HEK293 (cell line): ENCODE measurements at regions not wholly inside any gene's neighbourhood (a gene's known extent, or its start where the extent isn't known, plus 50 kb on each side); places are given as distances from the start of the nearest gene placed in this dataset.

Experiments used
- CTCF ChIA-PET: fragments of 350-600 bp; formaldehyde crosslinking; extraction: SDS; loops from one replicate; lab custom pipeline; 2021; ENCODE audit warnings: antibody characterized with exemption; lab: Yijun Ruan, JAX
- POLR2A ChIA-PET: fragments of 300-600 bp; formaldehyde crosslinking; extraction: SDS; loops from one replicate; lab custom pipeline; 2020; ENCODE audit warnings: antibody characterized with exemption, inconsistent platforms; lab: Yijun Ruan, JAX
- H3K27ac ChIP-seq: fragments of 200-500 bp; sonication (Bioruptor generic); 2 replicates; pipeline ENCODE4 v1.5.1; 2014; ENCODE audit warnings: low read depth, low read length, control low read depth, inconsistent platforms; ENCODE audit errors: extremely low read depth
- H3K36me3 ChIP-seq, 2 experiments: fragments of 200-500 bp in 1 of 2; sonication (Bioruptor generic) in 1 of 2; 1 replicate in 1 of 2; 2 replicates in 1 of 2; pipeline ENCODE4 v1.5.1; 2014 to 2017; ENCODE audit warnings: inconsistent platforms in 2 of 2, low read length in 2 of 2; ENCODE audit not compliant: control insufficient read depth in 2 of 2, insufficient read depth in 1 of 2
- H3K4me1 ChIP-seq: fragments of 200-500 bp; sonication (Bioruptor generic); 2 replicates; pipeline ENCODE4 v1.5.1; 2014; ENCODE audit warnings: mild to moderate bottlenecking, low read length, inconsistent platforms; ENCODE audit not compliant: control insufficient read depth, insufficient read depth
- H3K4me3 ChIP-seq: 2 replicates; pipeline ENCODE4 v1.5.1; 2011; ENCODE audit warnings: low read depth, mild to moderate bottlenecking, control low read depth, low read length, moderate library complexity
- H3K9me3 ChIP-seq: fragments of 200-500 bp; sonication (Bioruptor generic); 2 replicates; pipeline ENCODE4 v1.5.1; 2014; ENCODE audit warnings: low read depth, low read length, inconsistent platforms; ENCODE audit not compliant: control insufficient read depth, insufficient read depth
- GLIS2 ChIP-seq: fragments of 450-650 bp; formaldehyde crosslinking; IDR thresholded peaks from 2 replicates; pipeline ENCODE4 v1.5.1; 2016; ENCODE audit warnings: missing biosample characterization, missing genetic modification characterization
- MEIS1 ChIP-seq: sonication (generic); formaldehyde crosslinking; IDR thresholded peaks from 2 replicates; pipeline ENCODE4 v1.8.1; 2022; ENCODE audit warnings: missing genetic modification reagents, mild to moderate bottlenecking, borderline replicate concordance
- OVOL3 ChIP-seq: fragments of 450-650 bp; formaldehyde crosslinking; IDR thresholded peaks from 2 replicates; pipeline ENCODE4 v1.5.1; 2016; ENCODE audit warnings: missing biosample characterization, missing genetic modification characterization
- PRDM1 ChIP-seq: fragments of 450-650 bp; formaldehyde crosslinking; IDR thresholded peaks from 2 replicates; pipeline ENCODE4; 2016; ENCODE audit warnings: missing biosample characterization, missing genetic modification characterization
- SP3 ChIP-seq: fragments of 450-650 bp; formaldehyde crosslinking; IDR thresholded peaks from 2 replicates; pipeline ENCODE4 v1.5.1; 2016; ENCODE audit warnings: missing biosample characterization, missing genetic modification characterization
- SP7 ChIP-seq: fragments of 450-650 bp; formaldehyde crosslinking; IDR thresholded peaks from 2 replicates; pipeline ENCODE4 v1.5.1; 2016; ENCODE audit warnings: missing biosample characterization, missing genetic modification characterization
- TCF7L2 ChIP-seq: IDR thresholded peaks from 2 replicates; pipeline ENCODE4 v1.6.1; 2011; ENCODE audit warnings: low read depth, mild to moderate bottlenecking, inconsistent platforms, low read length, moderate library complexity, borderline replicate concordance
- TRIM28 ChIP-seq: IDR thresholded peaks from 2 replicates; pipeline ENCODE4 v1.6.1; 2011; ENCODE audit warnings: low read length, control low read depth, borderline replicate concordance
- ZBTB44 ChIP-seq: fragments of 450-650 bp; IDR thresholded peaks from 2 replicates; pipeline ENCODE4 v1.5.1; 2018; ENCODE audit warnings: missing biosample characterization, mild to moderate bottlenecking, missing genetic modification characterization
- ZFHX2 ChIP-seq: fragments of 450-650 bp; formaldehyde crosslinking; conservative IDR thresholded peaks from 2 replicates; pipeline ENCODE4 v1.5.1; 2016; ENCODE audit warnings: missing biosample characterization, missing genetic modification characterization
- ZNF140 ChIP-seq: fragments of 450-650 bp; formaldehyde crosslinking; IDR thresholded peaks from 2 replicates; pipeline ENCODE4 v1.5.1; 2016; ENCODE audit warnings: missing biosample characterization, missing genetic modification characterization
- ZNF2 ChIP-seq: fragments of 450-650 bp; formaldehyde crosslinking; IDR thresholded peaks from 2 replicates; pipeline ENCODE4 v1.5.1; 2016; ENCODE audit warnings: missing biosample characterization, missing genetic modification characterization
- ZNF223 ChIP-seq: fragments of 450-650 bp; formaldehyde crosslinking; IDR thresholded peaks from 2 replicates; pipeline ENCODE4 v1.5.1; 2016; ENCODE audit warnings: missing biosample characterization, missing genetic modification characterization
- ZNF335 ChIP-seq: fragments of 450-650 bp; formaldehyde crosslinking; conservative IDR thresholded peaks from 2 replicates; pipeline ENCODE4 v1.5.1; 2016; ENCODE audit warnings: missing biosample characterization, missing genetic modification characterization
- ZNF510 ChIP-seq: fragments of 450-650 bp; formaldehyde crosslinking; IDR thresholded peaks from 2 replicates; pipeline ENCODE4 v1.5.1; 2018; ENCODE audit warnings: mild to moderate bottlenecking, missing genetic modification characterization, missing biosample characterization; ENCODE audit not compliant: insufficient replicate concordance
- ZNF571 ChIP-seq: fragments of 450-650 bp; formaldehyde crosslinking; IDR thresholded peaks from 2 replicates; pipeline ENCODE4 v1.5.0; 2017; ENCODE audit warnings: missing biosample characterization, missing genetic modification characterization
- ZNF624 ChIP-seq: fragments of 450-650 bp; formaldehyde crosslinking; IDR thresholded peaks from 2 replicates; pipeline ENCODE4 v1.5.1; 2017; ENCODE audit warnings: missing biosample characterization, missing genetic modification characterization
- ZNF701 ChIP-seq: fragments of 450-650 bp; formaldehyde crosslinking; IDR thresholded peaks from 2 replicates; pipeline ENCODE4 v1.5.1; 2016; ENCODE audit warnings: missing biosample characterization, missing genetic modification characterization
- ZNF768 ChIP-seq: fragments of 450-650 bp; formaldehyde crosslinking; IDR thresholded peaks from 2 replicates; pipeline ENCODE4 v1.5.1; 2018; ENCODE audit warnings: missing biosample characterization, mild to moderate bottlenecking, missing genetic modification characterization
- ZNF792 ChIP-seq: fragments of 450-650 bp; formaldehyde crosslinking; IDR thresholded peaks from 2 replicates; pipeline ENCODE4 v1.5.1; 2016; ENCODE audit warnings: missing biosample characterization, missing genetic modification characterization
- ZNF837 ChIP-seq: fragments of 450-650 bp; formaldehyde crosslinking; IDR thresholded peaks from 2 replicates; pipeline ENCODE4 v1.5.1; 2016; ENCODE audit warnings: missing biosample characterization, missing genetic modification characterization
- ZXDB ChIP-seq: fragments of 450-650 bp; formaldehyde crosslinking; IDR thresholded peaks from 2 replicates; pipeline ENCODE4 v1.5.1; 2016; ENCODE audit warnings: missing biosample characterization, missing genetic modification characterization
- TF ChIP-seq, protein P1 (sequence below): fragments of 450-650 bp; formaldehyde crosslinking; IDR thresholded peaks from 2 replicates; pipeline ENCODE4; 2016; ENCODE audit warnings: missing biosample characterization, missing genetic modification characterization
- TF ChIP-seq, protein P2 (sequence below): fragments of 450-650 bp; formaldehyde crosslinking; IDR thresholded peaks from 2 replicates; pipeline ENCODE4 v1.5.1; 2016; ENCODE audit warnings: missing biosample characterization, missing genetic modification characterization

GRCh38 chr6:146879406-146880117 is 280.8 kb downstream of the ADGB start:
- H3K4me3 ChIP-seq, result no peak overlapping the region
- TF ChIP-seq, protein P1, sequence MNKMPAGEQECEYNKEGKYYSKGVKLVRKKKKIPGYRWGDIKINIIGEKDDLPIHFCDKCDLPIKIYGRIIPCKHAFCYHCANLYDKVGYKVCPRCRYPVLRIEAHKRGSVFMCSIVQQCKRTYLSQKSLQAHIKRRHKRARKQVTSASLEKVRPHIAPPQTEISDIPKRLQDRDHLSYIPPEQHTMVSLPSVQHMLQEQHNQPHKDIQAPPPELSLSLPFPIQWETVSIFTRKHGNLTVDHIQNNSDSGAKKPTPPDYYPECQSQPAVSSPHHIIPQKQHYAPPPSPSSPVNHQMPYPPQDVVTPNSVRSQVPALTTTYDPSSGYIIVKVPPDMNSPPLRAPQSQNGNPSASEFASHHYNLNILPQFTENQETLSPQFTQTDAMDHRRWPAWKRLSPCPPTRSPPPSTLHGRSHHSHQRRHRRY (tag by site-specific recombination), result no peak
- no peak for TF ChIP-seq ZNF510
- no peak for TF ChIP-seq ZNF2 (tag by site-specific recombination)
- H3K36me3 ChIP-seq, result no peaks in the 10 kb centered on the region
- H3K9me3 ChIP-seq, result no peaks in the 10 kb centered on the region
- ChIA-PET CTCF (no interaction called here), POLR2A (no interaction called here)
- H3K4me1 ChIP-seq, result no peaks in the 10 kb centered on the region
- no peak overlapping the region for H3K27ac ChIP-seq

- ChIA-PET POLR2A (no interaction called here), CTCF (no interaction called here)
- Histone ChIP-seq H3K4me1 (no peaks in the 10 kb centered on the region), H3K27ac (no peak overlapping the region), H3K4me3 (no peak overlapping the region), H3K36me3 (no peaks in the 10 kb centered on the region), H3K9me3 (no peaks in the 10 kb centered on the region)
- TF ChIP-seq ZNF140 (tag by site-specific recombination), result no peak
- TF ChIP-seq TCF7L2, result 0 out of 2 replicates have a peak, but pooled peaks have one; percentile 50
- TF ChIP-seq ZNF837 (tag by site-specific recombination), result no peak
- TF ChIP-seq ZNF571 (tag by site-specific recombination), result no peak
- peak; percentile 57; the same call in 1 of the 2 replicates for TF ChIP-seq ZNF335 (tag by site-specific recombination)
- no peak for TF ChIP-seq GLIS2
- TF ChIP-seq ZFHX2, result peak; percentile 29; the same call in 1 of the 2 replicates
- no peak for TF ChIP-seq MEIS1 (CRISPR knock-in tag)
- TF ChIP-seq ZNF223, result no peak
- 0 out of 2 replicates have a peak, but pooled peaks have one; percentile 26 for TF ChIP-seq ZXDB
- no peak for TF ChIP-seq OVOL3 (tag by site-specific recombination)
- TF ChIP-seq SP7 (tag by site-specific recombination), result no peak
- no peak for TF ChIP-seq ZNF792
- TF ChIP-seq ZNF624, result no peak
- TF ChIP-seq SP3 (tag by site-specific recombination), result no peak
- no peak for TF ChIP-seq ZNF701
- TF ChIP-seq TRIM28, result 0 out of 2 replicates have a peak, but pooled peaks have one; percentile 3
These were observed 282.7 kb downstream of the ADGB start for GRCh38 chr6:146881228-146882181.

- CTCF ChIA-PET, result interaction anchor here (0.5 kb wide), 1 partner anchor 47 kb away, joined by 3 read pairs; no protein-coding TSS in a partner anchor
- TF ChIP-seq ZBTB44 (tag by site-specific recombination), result no peak
- peak; percentile 11; the same call in 1 of the 2 replicates for TF ChIP-seq SP3 (tag by site-specific recombination)
- TF ChIP-seq, protein P2, sequence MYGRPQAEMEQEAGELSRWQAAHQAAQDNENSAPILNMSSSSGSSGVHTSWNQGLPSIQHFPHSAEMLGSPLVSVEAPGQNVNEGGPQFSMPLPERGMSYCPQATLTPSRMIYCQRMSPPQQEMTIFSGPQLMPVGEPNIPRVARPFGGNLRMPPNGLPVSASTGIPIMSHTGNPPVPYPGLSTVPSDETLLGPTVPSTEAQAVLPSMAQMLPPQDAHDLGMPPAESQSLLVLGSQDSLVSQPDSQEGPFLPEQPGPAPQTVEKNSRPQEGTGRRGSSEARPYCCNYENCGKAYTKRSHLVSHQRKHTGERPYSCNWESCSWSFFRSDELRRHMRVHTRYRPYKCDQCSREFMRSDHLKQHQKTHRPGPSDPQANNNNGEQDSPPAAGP, result no peak
- TF ChIP-seq ZNF768, result no peak
- 0 out of 2 replicates have a peak, but pooled peaks have one; percentile 5 for TF ChIP-seq PRDM1 (tag by site-specific recombination)
- TF ChIP-seq, all 188 proteins: peak for 2
- Histone ChIP-seq H3K36me3 (no peaks in the 10 kb centered on the region), H3K4me3 (no peak overlapping the region), H3K4me1 (no peaks in the 10 kb centered on the region), H3K9me3 (no peaks in the 10 kb centered on the region), H3K27ac (no peak overlapping the region)
- POLR2A ChIA-PET, result no interaction called here
These were observed 285.1 kb downstream of the ADGB start for GRCh38 chr6:146883640-146884531.
